ENCODE measurements at regions not wholly inside any gene's neighbourhood (a gene's known extent, or its start where the extent isn't known, plus 50 kb on each side); places are given as distances from the start of the nearest gene placed in this dataset.

GRCh38 chr16:54533856-54534490 is 247.4 kb upstream of the IRX3 start:
- no peak for DNase-seq
- Mint-ChIP-seq H3K27me3 (ENCODE audit: insufficient read depth) (peaks cover 16% of the 10 kb centered on the region), H3K4me1 (ENCODE audit: low read depth) (peaks cover 11% of the 10 kb centered on the region; the same call in 1 of the 2 replicates), H3K36me3 (ENCODE audit: low read depth) (no peaks in the 10 kb centered on the region), H3K4me3 (no peak overlapping the region), H3K9me3 (peaks cover 9% of the 10 kb centered on the region), H3K27ac (no peak overlapping the region)
- TF ChIP-seq CTCF (IDR thresholded peaks at IDR 0.05): no peak

DNA sequence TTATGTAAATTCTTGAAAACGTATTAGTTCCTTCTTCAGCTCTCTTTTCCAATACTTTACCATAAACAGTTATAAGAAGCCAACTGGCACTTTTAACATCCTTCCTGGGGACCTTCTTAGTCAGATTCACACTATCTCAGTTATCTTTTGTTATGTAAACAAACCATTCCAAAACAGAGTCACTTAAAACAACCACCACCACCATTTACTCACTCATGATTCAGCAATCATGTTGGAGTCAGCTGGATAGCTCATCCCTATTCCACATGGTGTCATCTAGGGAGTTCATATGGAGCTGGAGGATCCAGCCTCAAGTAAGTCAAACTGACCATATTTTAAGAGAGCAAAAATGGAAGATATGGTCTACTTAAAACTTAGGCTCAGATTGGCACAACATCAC is 240.3 kb upstream of the IRX3 start:
- no peak overlapping the region for H3K27ac Mint-ChIP-seq
- peaks cover 16% of the 10 kb centered on the region for H3K36me3 Mint-ChIP-seq (ENCODE audit: low read depth)
- no peak overlapping the region for H3K4me3 Mint-ChIP-seq
- peaks cover 10% of the 10 kb centered on the region for H3K4me1 Mint-ChIP-seq (ENCODE audit: low read depth)
- peak; percentile 59 for DNase-seq
- peaks cover 10% of the 10 kb centered on the region; the same call in 1 of the 2 replicates for H3K27me3 Mint-ChIP-seq (ENCODE audit: insufficient read depth)
- no peak for TF ChIP-seq CTCF (IDR thresholded peaks at IDR 0.05)
- peaks cover 37% of the 10 kb centered on the region for H3K9me3 Mint-ChIP-seq

- peaks cover 34% of the 10 kb centered on the region for H3K9me3 Mint-ChIP-seq
- no peak for TF ChIP-seq CTCF (IDR thresholded peaks at IDR 0.05)
- peaks cover 16% of the 10 kb centered on the region for H3K36me3 Mint-ChIP-seq (ENCODE audit: low read depth)
- H3K4me3 Mint-ChIP-seq: no peak overlapping the region
- H3K27ac Mint-ChIP-seq: no peak overlapping the region
- DNase-seq: no peak
- H3K27me3 Mint-ChIP-seq (ENCODE audit: insufficient read depth): peaks cover 14% of the 10 kb centered on the region
- H3K4me1 Mint-ChIP-seq (ENCODE audit: low read depth): peaks cover 10% of the 10 kb centered on the region
Measured at GRCh38 chr16:54526087-54526486, 239.5 kb upstream of the IRX3 start.

GRCh38 chr16:54525104-54525503 is 238.5 kb upstream of the IRX3 start:
- Mint-ChIP-seq H3K4me1 (ENCODE audit: low read depth) (peaks cover 10% of the 10 kb centered on the region), H3K27me3 (ENCODE audit: insufficient read depth) (peaks cover 14% of the 10 kb centered on the region), H3K27ac (no peak overlapping the region), H3K9me3 (peaks cover 33% of the 10 kb centered on the region), H3K36me3 (ENCODE audit: low read depth) (peaks cover 16% of the 10 kb centered on the region), H3K4me3 (no peak overlapping the region)
- no peak for TF ChIP-seq CTCF (IDR thresholded peaks at IDR 0.05)
- no peak for DNase-seq

- peaks cover 16% of the 10 kb centered on the region for H3K36me3 Mint-ChIP-seq (ENCODE audit: low read depth)
- H3K9me3 Mint-ChIP-seq: peaks cover 28% of the 10 kb centered on the region
- no peak for DNase-seq
- H3K27me3 Mint-ChIP-seq (ENCODE audit: insufficient read depth): peaks cover 17% of the 10 kb centered on the region
- H3K27ac Mint-ChIP-seq: no peak overlapping the region
- H3K4me1 Mint-ChIP-seq (ENCODE audit: low read depth): peaks cover 10% of the 10 kb centered on the region
- no peak overlapping the region for H3K4me3 Mint-ChIP-seq
- TF ChIP-seq CTCF (IDR thresholded peaks at IDR 0.05): no peak
Measured at GRCh38 chr16:54522584-54522983, 236.0 kb upstream of the IRX3 start.

All from HFFc6 (cell line).